ENCODE measurements at regions not wholly inside any gene's neighbourhood (a gene's known extent, or its start where the extent isn't known, plus 50 kb on each side); places are given as distances from the start of the nearest gene placed in this dataset.

GRCh38 chr12:126547905-126548304, 1482.7 kb downstream of the AACS start:
- TF ChIP-seq EP300 (IDR thresholded peaks at IDR 0.05) (no peak), CTCF (IDR thresholded peaks at IDR 0.05) (no peak), POLR2A (IDR thresholded peaks at IDR 0.05; ENCODE audit: low read depth) (no peak), POLR2AphosphoS5 (IDR thresholded peaks at IDR 0.05) (no peak)
